ENCODE measurements at regions not wholly inside any gene's neighbourhood (a gene's known extent, or its start where the extent isn't known, plus 50 kb on each side); places are given as distances from the start of the nearest gene placed in this dataset.
"Not testable (repeated sequence)": the region's sequence is repeated elsewhere in the genome, so short reads cannot be mapped to it uniquely, and the experiment has no call there.

- no peak overlapping the region for H3K27ac ChIP-seq
- H3K4me3 ChIP-seq = no peak overlapping the region
- 90 to 93% (median 91%) methylated on average over 11 to 12 of the region's 12 CpGs for WGBS, 4 donors
- H3K4me1 ChIP-seq = peaks cover 0 to 7% (median under 1%) of the 10 kb centered on the region in 12 donors
- ATAC-seq (no peak), DNase-seq (no peak)
- no peak for TF ChIP-seq POLR2A (IDR thresholded peaks at IDR 0.05)
- no peak for TF ChIP-seq CTCF (IDR thresholded peaks at IDR 0.05)
- no peaks in the 10 kb centered on the region for H3K36me3 ChIP-seq
- no peaks in the 10 kb centered on the region for H3K27me3 ChIP-seq
- intact Hi-C loops (cut with DNase I) = loop anchor here in 1 of 10 donors (10.0 kb wide), 1 partner anchor 805 kb away; no protein-coding TSS in a partner anchor
- H3K9me3 ChIP-seq = no peaks in the 10 kb centered on the region
Measured at GRCh38 chr15:77939851-77940250, 137.7 kb downstream of the TBC1D2B start.

- H3K27ac ChIP-seq; H3K27me3 ChIP-seq; H3K4me3 ChIP-seq; H3K36me3 ChIP-seq; H3K9me3 ChIP-seq; H3K4me1 ChIP-seq; ATAC-seq; DNase-seq; intact Hi-C loops (cut with DNase I): not testable (repeated sequence)
- 32 to 60% (median 44%) methylated on average over 1 to 4 of the region's 4 CpGs for WGBS, 4 donors
Measured at GRCh38 chr15:77939026-77939425, 138.5 kb downstream of the TBC1D2B start.

- H3K9me3 ChIP-seq; DNase-seq; H3K4me1 ChIP-seq; H3K27me3 ChIP-seq; ATAC-seq; intact Hi-C loops (cut with DNase I); H3K27ac ChIP-seq; H3K36me3 ChIP-seq; H3K4me3 ChIP-seq: not testable (repeated sequence)
- WGBS, 4 donors = 70 to 81% (median 78%) methylated on average over 7 to 12 of the region's 12 CpGs
Measured at GRCh38 chr15:77938546-77938945, 139.0 kb downstream of the TBC1D2B start.

- ATAC-seq; DNase-seq; H3K9me3 ChIP-seq; H3K36me3 ChIP-seq; H3K4me3 ChIP-seq; intact Hi-C loops (cut with DNase I); H3K27me3 ChIP-seq; H3K4me1 ChIP-seq; H3K27ac ChIP-seq: not testable (repeated sequence)
Measured at GRCh38 chr15:77936567-77936966, 140.9 kb downstream of the TBC1D2B start.

GRCh38 chr15:77934516-77934915 lies 143.0 kb downstream of the TBC1D2B start:
- H3K27ac ChIP-seq = not testable (repeated sequence)
- WGBS, 4 donors = 83 to 95% (median 92%) methylated on average over 2 to 6 of the region's 6 CpGs

GRCh38 chr15:77930907-77931306 lies 146.6 kb downstream of the TBC1D2B start:
- H3K36me3 ChIP-seq; H3K27me3 ChIP-seq; H3K4me3 ChIP-seq; H3K4me1 ChIP-seq; DNase-seq; intact Hi-C loops (cut with DNase I); H3K27ac ChIP-seq; ATAC-seq; H3K9me3 ChIP-seq: not testable (repeated sequence)
- 33 to 74% (median 46%) methylated on average over 1 to 4 of the region's 4 CpGs for WGBS, 4 donors

More at GRCh38 chr15:77934516-77934915, 143.0 kb downstream of the TBC1D2B start:
- intact Hi-C loops (cut with DNase I); H3K4me3 ChIP-seq; H3K4me1 ChIP-seq; DNase-seq; H3K36me3 ChIP-seq; H3K27me3 ChIP-seq; H3K9me3 ChIP-seq; ATAC-seq: not testable (repeated sequence)

GRCh38 chr15:77930490-77930889 lies 147.0 kb downstream of the TBC1D2B start:
- H3K4me3 ChIP-seq; H3K27ac ChIP-seq; intact Hi-C loops (cut with DNase I); H3K4me1 ChIP-seq; DNase-seq; H3K27me3 ChIP-seq; ATAC-seq; H3K36me3 ChIP-seq; H3K9me3 ChIP-seq: not testable (repeated sequence)
- 21 to 46% (median 28%) methylated on average over 3 of the region's 3 CpGs for WGBS, 4 donors

- intact Hi-C loops (cut with DNase I); H3K9me3 ChIP-seq; H3K4me3 ChIP-seq; ATAC-seq; H3K27me3 ChIP-seq; H3K36me3 ChIP-seq; H3K27ac ChIP-seq; DNase-seq; H3K4me1 ChIP-seq: not testable (repeated sequence)
- 85 to 95% (median 92%) methylated on average over 11 of the region's 11 CpGs for WGBS, 4 donors
Measured at GRCh38 chr15:77926789-77927188, 150.7 kb downstream of the TBC1D2B start.

- H3K36me3 ChIP-seq; H3K9me3 ChIP-seq; intact Hi-C loops (cut with DNase I); H3K4me3 ChIP-seq; H3K27me3 ChIP-seq; DNase-seq; ATAC-seq; H3K27ac ChIP-seq; H3K4me1 ChIP-seq: not testable (repeated sequence)
- WGBS, 4 donors = 88 to 91% (median 90%) methylated on average over 6 to 10 of the region's 10 CpGs
Measured at GRCh38 chr15:77926296-77926695, 151.2 kb downstream of the TBC1D2B start.

- H3K36me3 ChIP-seq; H3K27me3 ChIP-seq; H3K27ac ChIP-seq; ATAC-seq; H3K4me1 ChIP-seq; intact Hi-C loops (cut with DNase I); H3K9me3 ChIP-seq; H3K4me3 ChIP-seq; DNase-seq: not testable (repeated sequence)
- WGBS, 4 donors = 46 to 67% (median 54%) methylated on average over 1 of the region's 1 CpG
Measured at GRCh38 chr15:77925101-77925500, 152.4 kb downstream of the TBC1D2B start.

Data from heart left ventricle (tissue), 16 donors.